ENCODE measurements at regions not wholly inside any gene's neighbourhood (a gene's known extent, or its start where the extent isn't known, plus 50 kb on each side); places are given as distances from the start of the nearest gene placed in this dataset.
"Not testable (repeated sequence)": the region's sequence is repeated elsewhere in the genome, so short reads cannot be mapped to it uniquely, and the experiment has no call there.

DNA sequence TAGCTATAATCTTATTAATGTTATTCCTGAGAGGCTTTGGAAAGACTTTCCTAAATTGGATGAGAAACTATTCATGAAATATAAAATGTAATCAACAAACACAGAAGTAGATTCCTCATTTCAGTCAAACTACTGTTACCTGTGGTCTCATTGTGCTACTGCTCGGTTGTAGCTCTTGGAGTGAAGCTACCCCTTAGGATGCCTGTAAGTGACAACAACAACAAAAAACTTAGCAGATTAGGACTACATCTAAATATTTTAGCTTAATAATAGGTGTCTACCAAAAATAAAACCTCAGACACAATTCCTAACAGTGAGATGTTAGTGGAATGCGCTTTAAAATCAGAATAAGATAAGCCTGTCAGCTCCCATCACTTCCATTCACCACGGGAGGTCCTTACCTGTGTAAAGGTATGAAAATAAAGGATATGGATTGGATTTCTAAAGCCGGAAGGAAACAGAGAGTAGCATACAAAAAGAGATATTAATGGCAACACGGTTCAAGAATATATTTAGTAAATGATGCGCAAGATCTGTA is 369.2 kb downstream of the OSTF1 start:
- Histone ChIP-seq H2AFZ (ENCODE audit: low read depth) (no peak overlapping the region), H3K4me2 (no peak overlapping the region), H3K4me3 (IDR thresholded peaks at IDR 0.05; ENCODE audit: insufficient read depth, low read depth, low read length) (no peak overlapping the region), H3K36me3 (ENCODE audit: insufficient read depth) (no peaks in the 10 kb centered on the region), H4K20me1 (ENCODE audit: insufficient read depth) (no peaks in the 10 kb centered on the region), H3K27me3 (ENCODE audit: insufficient read depth, low read depth) (no peaks in the 10 kb centered on the region), H3K79me2 (ENCODE audit: insufficient read depth, low read depth) (no peaks in the 10 kb centered on the region), H3K4me1 (ENCODE audit: low read depth, poor library complexity, severe bottlenecking) (no peaks in the 10 kb centered on the region), H3K27ac (no peak overlapping the region), H3K9ac (no peak overlapping the region)
- TF ChIP-seq, protein P1, sequence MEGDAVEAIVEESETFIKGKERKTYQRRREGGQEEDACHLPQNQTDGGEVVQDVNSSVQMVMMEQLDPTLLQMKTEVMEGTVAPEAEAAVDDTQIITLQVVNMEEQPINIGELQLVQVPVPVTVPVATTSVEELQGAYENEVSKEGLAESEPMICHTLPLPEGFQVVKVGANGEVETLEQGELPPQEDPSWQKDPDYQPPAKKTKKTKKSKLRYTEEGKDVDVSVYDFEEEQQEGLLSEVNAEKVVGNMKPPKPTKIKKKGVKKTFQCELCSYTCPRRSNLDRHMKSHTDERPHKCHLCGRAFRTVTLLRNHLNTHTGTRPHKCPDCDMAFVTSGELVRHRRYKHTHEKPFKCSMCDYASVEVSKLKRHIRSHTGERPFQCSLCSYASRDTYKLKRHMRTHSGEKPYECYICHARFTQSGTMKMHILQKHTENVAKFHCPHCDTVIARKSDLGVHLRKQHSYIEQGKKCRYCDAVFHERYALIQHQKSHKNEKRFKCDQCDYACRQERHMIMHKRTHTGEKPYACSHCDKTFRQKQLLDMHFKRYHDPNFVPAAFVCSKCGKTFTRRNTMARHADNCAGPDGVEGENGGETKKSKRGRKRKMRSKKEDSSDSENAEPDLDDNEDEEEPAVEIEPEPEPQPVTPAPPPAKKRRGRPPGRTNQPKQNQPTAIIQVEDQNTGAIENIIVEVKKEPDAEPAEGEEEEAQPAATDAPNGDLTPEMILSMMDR (conservative IDR thresholded peaks at IDR 0.05; ENCODE audit: low read depth, low read length), result no peak

DNA sequence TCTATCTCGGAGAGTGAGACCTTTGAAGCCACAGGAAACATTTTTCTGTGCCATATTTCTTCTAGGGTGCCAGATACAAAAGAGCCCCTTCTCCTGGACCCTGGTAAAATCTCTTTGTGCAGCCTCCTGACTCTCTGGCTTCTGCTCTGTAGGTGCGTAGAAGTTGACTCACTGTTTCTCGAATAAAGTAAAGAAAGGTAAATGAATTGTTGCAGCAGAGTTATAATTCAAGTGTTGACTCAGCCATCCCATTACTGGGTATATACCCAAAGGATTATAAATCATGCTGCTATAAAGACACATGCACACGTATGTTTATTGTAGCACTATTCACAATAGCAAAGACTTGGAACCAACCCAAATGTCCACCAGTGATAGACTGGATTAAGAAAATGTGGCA is 371.0 kb downstream of the OSTF1 start:
- H3K4me3 ChIP-seq (IDR thresholded peaks at IDR 0.05; ENCODE audit: insufficient read depth, low read depth, low read length); H3K27ac ChIP-seq; H3K9ac ChIP-seq; H3K4me1 ChIP-seq (ENCODE audit: low read depth, poor library complexity, severe bottlenecking); H3K4me2 ChIP-seq; H3K27me3 ChIP-seq (ENCODE audit: insufficient read depth, low read depth); H2AFZ ChIP-seq (ENCODE audit: low read depth); H4K20me1 ChIP-seq (ENCODE audit: insufficient read depth); H3K36me3 ChIP-seq (ENCODE audit: insufficient read depth); H3K79me2 ChIP-seq (ENCODE audit: insufficient read depth, low read depth): not testable (repeated sequence)

GRCh38 chr9:75461183-75461582 is 372.9 kb downstream of the OSTF1 start:
- Histone ChIP-seq H3K27ac (no peak overlapping the region), H3K4me3 (IDR thresholded peaks at IDR 0.05; ENCODE audit: insufficient read depth, low read depth, low read length) (no peak overlapping the region), H3K79me2 (ENCODE audit: insufficient read depth, low read depth) (no peaks in the 10 kb centered on the region), H4K20me1 (ENCODE audit: insufficient read depth) (no peaks in the 10 kb centered on the region), H3K4me1 (ENCODE audit: low read depth, poor library complexity, severe bottlenecking) (no peaks in the 10 kb centered on the region), H3K27me3 (ENCODE audit: insufficient read depth, low read depth) (no peaks in the 10 kb centered on the region), H3K4me2 (no peak overlapping the region), H3K9ac (no peak overlapping the region), H2AFZ (ENCODE audit: low read depth) (no peak overlapping the region), H3K36me3 (ENCODE audit: insufficient read depth) (no peaks in the 10 kb centered on the region)
- TF ChIP-seq, protein P1 (conservative IDR thresholded peaks at IDR 0.05; ENCODE audit: low read depth, low read length), result no peak

- Histone ChIP-seq H3K79me2 (ENCODE audit: insufficient read depth, low read depth) (no peaks in the 10 kb centered on the region), H3K27me3 (ENCODE audit: insufficient read depth, low read depth) (no peaks in the 10 kb centered on the region), H3K27ac (no peak overlapping the region), H3K4me3 (IDR thresholded peaks at IDR 0.05; ENCODE audit: insufficient read depth, low read depth, low read length) (no peak overlapping the region), H4K20me1 (ENCODE audit: insufficient read depth) (no peaks in the 10 kb centered on the region), H3K4me2 (no peak overlapping the region), H3K36me3 (ENCODE audit: insufficient read depth) (no peaks in the 10 kb centered on the region), H3K9ac (no peak overlapping the region), H2AFZ (ENCODE audit: low read depth) (no peak overlapping the region), H3K4me1 (ENCODE audit: low read depth, poor library complexity, severe bottlenecking) (no peaks in the 10 kb centered on the region)
- TF ChIP-seq, protein P1 (conservative IDR thresholded peaks at IDR 0.05; ENCODE audit: low read depth, low read length), result no peak
Measured at GRCh38 chr9:75462866-75463265, 374.6 kb downstream of the OSTF1 start.

DNA sequence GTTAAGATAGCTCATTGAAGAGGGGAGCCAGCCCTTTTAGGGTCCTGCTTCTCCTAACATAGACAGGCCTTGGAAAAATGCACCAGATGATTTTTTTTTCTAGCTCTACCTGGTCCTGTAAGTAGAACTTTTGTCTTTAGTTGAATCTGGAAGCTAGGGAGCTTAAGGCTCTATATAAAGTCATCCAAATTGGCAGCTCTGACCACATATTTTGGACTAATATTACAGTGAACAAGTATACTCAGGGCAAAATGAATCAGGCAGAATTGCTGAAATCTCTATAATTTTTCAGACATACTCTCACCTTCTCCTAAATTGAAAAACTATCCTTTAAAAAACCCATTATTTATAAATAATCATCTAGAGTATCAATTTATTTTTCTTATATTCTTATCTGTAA is 375.6 kb downstream of the OSTF1 start:
- H3K27me3 ChIP-seq (ENCODE audit: insufficient read depth, low read depth), result no peaks in the 10 kb centered on the region
- H3K4me3 ChIP-seq (IDR thresholded peaks at IDR 0.05; ENCODE audit: insufficient read depth, low read depth, low read length), result no peak overlapping the region
- H2AFZ ChIP-seq (ENCODE audit: low read depth), result no peak overlapping the region
- no peaks in the 10 kb centered on the region for H3K36me3 ChIP-seq (ENCODE audit: insufficient read depth)
- H3K27ac ChIP-seq, result no peak overlapping the region
- no peak overlapping the region for H3K9ac ChIP-seq
- H3K4me2 ChIP-seq, result no peak overlapping the region
- H4K20me1 ChIP-seq (ENCODE audit: insufficient read depth), result no peaks in the 10 kb centered on the region
- TF ChIP-seq, protein P1 (conservative IDR thresholded peaks at IDR 0.05; ENCODE audit: low read depth, low read length), result no peak
- H3K79me2 ChIP-seq (ENCODE audit: insufficient read depth, low read depth), result no peaks in the 10 kb centered on the region
- H3K4me1 ChIP-seq (ENCODE audit: low read depth, poor library complexity, severe bottlenecking), result no peaks in the 10 kb centered on the region
